ENCODE measurements at regions not wholly inside any gene's neighbourhood (a gene's known extent, or its start where the extent isn't known, plus 50 kb on each side); places are given as distances from the start of the nearest gene placed in this dataset.

- TF ChIP-seq CTCF (IDR thresholded peaks at IDR 0.05) (no peak), POLR2A (IDR thresholded peaks at IDR 0.05) (no peak)
Observed at GRCh38 chr13:109496216-109496615, 290.2 kb downstream of the IRS2 start.
